Eye (tissue), 1 donor: ENCODE measurements at regions not wholly inside any gene's neighbourhood (a gene's known extent, or its start where the extent isn't known, plus 50 kb on each side); places are given as distances from the start of the nearest gene placed in this dataset.
"Not testable (repeated sequence)": the region's sequence is repeated elsewhere in the genome, so short reads cannot be mapped to it uniquely, and the experiment has no call there.

Experiments
- DNase-seq: peaks from one replicate; pipeline ENCODE4 v3.0.0-alpha.2; 2015

DNA sequence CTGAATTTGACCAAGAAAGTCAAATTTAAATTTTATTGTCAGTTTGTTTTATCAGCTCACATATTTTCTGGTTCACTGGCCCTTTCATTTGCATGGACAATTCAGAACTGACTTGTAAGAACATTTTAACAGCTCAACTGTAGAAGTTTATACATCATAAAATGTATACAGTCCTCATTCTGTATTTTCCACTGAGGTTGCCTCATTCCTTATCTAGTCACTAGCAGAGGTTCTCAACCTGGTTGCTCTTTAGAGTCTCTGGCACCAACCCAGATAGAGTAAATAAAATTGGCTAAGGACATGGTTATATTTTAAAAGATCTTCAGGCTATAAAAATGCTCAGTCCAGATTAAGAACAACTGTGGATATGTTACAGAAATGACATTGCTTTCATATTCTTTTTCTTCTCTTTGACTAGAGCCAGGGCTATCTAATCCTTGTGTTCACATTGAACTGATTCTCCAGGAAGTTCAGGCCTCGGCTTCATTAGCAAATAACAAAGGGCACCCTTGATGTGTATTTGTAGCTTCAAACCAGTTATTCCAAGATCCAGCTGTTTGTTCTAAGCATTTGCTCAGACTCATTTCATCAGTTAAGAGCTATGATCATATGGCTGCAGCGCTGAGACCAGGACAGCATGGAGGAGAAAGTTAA, 782.5 kb downstream of the ETS1 start:
- DNase-seq, result peak; percentile 27

DNA sequence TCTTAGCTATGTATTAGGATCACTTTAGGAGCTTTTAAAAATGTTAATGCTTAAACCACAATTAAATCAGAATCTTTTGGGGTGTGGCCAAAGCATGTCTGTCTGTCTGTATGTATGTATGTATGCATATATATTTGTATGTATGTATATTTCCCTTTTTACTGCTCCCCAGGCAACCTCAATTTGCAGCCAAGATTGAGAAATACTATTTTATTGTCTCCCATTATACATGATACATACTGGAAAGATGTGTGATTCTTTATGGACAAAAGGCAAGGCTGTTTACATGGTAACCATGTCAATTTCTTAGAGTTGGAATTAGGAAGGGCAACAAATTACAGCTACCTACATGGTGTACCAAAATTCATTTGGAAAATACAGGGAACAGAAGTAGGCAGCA, 783.6 kb downstream of the ETS1 start:
- DNase-seq, result no peak

DNA sequence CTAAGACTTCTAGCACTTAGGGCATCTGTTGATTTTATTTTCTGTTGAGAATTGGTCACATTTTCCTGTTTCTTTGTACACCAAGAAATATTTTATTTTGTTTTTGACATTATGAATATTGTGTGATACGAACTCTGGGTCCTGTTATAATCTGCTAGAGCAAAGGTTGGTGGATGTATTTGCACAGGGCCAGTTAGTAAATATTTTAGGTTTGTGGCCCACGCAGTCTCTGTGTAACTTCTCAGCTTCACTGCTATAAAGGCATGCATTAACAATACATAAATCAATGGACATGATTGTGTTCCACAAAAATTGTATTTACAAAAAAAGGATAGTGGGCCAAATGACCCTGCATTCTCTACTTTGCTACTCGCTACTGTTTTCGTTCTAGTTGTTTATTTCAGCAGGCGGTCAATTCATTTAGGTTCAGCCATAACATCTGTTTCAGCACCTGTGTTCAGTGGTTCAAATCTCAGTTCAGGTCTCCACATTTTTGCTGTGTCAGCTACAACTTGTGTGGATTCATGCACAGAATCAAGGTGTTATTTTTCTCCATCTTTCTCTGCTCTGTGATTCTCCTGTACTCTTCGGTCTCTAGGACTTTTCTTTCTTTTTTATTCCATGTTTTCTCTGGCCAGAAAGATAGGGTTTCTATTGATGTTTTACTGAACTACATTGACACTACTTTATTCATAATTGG, 786.2 kb downstream of the ETS1 start:
- DNase-seq, result no peak

- DNase-seq, result no peak
These were observed 792.0 kb downstream of the ETS1 start for GRCh38 chr11:127795326-127795725.

GRCh38 chr11:127791844-127792243, 791.3 kb upstream of the KIRREL3 start:
- no peak for DNase-seq

GRCh38 chr11:127790592-127790991, 790.0 kb upstream of the KIRREL3 start:
- peak; percentile 35 for DNase-seq

GRCh38 chr11:127789927-127790326, 789.4 kb upstream of the KIRREL3 start:
- peak; percentile 57 for DNase-seq

DNA sequence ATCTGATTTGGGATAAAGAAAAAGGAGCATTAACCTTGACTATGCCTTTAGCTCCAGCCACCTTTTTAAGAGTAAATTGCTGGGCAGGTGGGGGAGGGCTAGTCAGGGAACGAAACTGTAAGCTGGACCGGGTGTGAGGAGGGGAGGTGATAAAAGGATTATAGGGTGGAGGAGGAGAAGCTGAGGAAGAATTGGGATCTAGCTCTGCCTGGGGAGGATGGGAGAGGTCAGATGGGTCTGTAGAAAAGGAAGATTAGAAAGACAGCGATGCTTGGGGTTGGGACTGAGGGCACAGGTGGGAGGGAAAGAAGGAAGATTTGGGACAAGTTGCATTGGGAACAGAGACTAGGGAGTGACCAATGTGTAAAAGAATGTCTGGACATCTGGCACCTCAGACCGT, 772.4 kb upstream of the KIRREL3 start:
- not testable (repeated sequence) for DNase-seq

DNA sequence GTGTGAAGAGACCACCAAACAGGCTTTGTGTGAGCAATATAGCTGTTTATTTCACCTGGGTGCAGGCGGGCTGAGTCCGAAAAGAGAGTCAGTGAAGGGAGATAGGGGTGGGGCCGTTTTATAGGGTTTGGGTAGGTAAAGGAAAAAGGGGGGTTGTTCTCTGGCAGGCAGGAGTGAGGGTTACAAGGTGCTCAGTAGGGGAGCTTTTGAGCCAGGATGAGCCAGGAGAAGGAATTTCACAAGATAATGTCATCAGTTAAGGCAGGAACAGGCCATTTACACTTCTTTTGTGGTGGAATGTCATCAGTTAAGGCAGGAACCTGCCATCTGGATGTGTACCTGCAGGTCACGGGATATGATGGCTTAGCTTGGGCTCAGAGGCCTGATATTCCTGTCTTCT, 768.4 kb upstream of the KIRREL3 start:
- DNase-seq, result not testable (repeated sequence)

- DNase-seq, result no peak
These were observed 766.2 kb upstream of the KIRREL3 start for GRCh38 chr11:127766734-127767133.

- DNase-seq, result peak; percentile 47
These were observed 738.3 kb upstream of the KIRREL3 start for GRCh38 chr11:127738771-127739286.

GRCh38 chr11:127737499-127737898, 736.9 kb upstream of the KIRREL3 start:
- no peak for DNase-seq

- no peak for DNase-seq
These were observed 733.0 kb upstream of the KIRREL3 start for GRCh38 chr11:127733552-127733951.

- no peak for DNase-seq
These were observed 725.8 kb upstream of the KIRREL3 start for GRCh38 chr11:127726367-127726766.

- DNase-seq, result no peak
These were observed 723.1 kb upstream of the KIRREL3 start for GRCh38 chr11:127723714-127724113.

DNA sequence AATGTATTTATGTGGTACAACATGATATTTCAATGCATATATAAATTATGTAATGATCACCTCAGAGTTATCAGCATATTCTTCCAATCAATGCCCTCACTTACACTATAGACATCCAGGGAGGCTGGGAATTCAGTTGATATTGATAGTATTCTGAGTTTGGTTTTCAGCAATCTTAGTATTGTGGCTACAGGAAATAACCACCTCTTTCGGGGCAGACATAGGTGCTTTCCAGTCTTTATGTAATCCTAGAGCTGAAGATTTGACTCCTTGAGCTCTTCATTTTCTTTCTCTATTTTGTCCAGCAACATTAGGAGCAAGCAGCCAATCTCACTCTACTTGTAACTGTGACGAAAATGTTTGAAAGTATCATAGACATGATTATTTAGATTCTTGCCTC, 712.7 kb upstream of the KIRREL3 start:
- no peak for DNase-seq

GRCh38 chr11:127711748-127712147, 711.2 kb upstream of the KIRREL3 start:
- DNase-seq, result no peak

DNA sequence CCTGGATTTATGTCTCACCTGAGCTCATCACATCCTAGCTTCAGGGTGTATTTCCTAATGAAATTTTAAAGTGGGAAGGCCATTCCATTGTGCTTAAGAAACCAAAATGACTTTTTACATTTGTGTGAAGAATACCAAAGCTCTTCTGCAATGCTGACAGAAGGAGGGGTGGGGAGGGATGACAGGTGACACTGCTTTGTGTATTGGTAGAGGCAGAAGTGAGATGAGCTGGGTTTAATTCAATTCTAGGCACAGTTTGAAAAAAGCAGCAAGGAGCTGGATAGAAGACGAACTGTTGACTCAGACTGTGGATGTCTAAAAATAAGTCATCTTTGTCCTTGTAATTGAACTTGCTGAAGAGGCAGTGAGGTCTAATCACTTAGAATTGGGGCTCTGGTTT, 710.3 kb upstream of the KIRREL3 start:
- DNase-seq, result no peak

GRCh38 chr11:127709960-127710359, 709.4 kb upstream of the KIRREL3 start:
- no peak for DNase-seq

DNA sequence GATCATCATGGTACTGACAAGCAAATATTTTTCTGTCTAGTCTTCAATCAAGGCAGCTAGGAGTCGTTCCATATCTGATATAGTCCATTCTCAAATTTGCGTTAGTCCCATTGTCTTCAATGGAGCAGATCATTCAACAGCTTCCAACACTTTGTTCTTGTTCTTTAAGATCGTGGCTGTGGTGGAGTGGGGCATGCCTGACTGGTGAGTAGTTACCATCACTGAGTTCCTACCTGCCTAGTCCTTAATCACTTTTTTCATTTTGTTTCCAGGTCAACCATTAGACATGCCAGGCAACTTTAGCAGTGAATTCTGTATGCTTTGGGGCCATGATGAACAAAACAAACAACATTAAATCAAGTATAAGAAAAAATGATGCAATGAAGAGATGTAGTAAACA, 693.1 kb upstream of the KIRREL3 start:
- no peak for DNase-seq

GRCh38 chr11:127683321-127683720, 682.8 kb upstream of the KIRREL3 start:
- DNase-seq, result no peak

DNA sequence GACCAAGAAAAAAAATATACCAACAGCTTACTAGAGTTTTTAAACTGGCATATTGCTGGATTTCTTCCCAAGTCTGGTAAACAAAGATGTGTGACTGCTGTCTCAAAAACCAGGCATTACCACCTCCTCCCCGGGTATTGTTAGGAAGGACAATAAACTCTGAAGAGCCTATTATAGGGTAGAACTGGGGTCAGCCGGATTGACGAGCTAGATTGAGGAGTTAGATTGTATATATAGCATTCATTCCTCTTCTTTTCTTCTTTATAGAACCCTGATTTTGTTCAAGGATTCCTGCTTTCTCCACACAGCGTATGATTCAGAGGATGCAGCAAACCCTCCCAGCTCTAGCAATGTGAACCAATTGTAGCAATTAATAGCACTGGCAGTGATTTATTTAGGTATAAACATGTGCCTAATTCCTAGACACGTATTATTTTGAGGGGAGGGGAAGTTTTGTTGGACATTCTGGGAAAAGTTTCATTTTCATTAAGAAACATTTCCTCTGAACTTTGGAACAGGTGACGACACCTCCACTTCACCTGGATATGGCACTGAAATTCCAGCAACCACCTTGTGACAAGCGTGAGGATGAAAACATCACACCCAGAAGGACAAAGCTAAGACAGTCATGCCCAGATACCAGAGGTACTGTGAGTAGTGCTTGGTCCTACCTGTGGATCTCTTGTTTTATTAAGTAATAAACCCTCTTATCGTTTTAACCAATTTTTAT, 679.4 kb upstream of the KIRREL3 start:
- DNase-seq, result no peak

- no peak for DNase-seq
These were observed 678.1 kb upstream of the KIRREL3 start for GRCh38 chr11:127678631-127679030.
